H1 (cell line): ENCODE measurements at regions not wholly inside any gene's neighbourhood (a gene's known extent, or its start where the extent isn't known, plus 50 kb on each side); places are given as distances from the start of the nearest gene placed in this dataset.

ENCODE experiments used
- CBX8 ChIP-seq: fragments of 300-800, 300-1000 bp; sonication (generic); IDR thresholded peaks from 2 replicates; pipeline ENCODE4 v1.7.1; 2016; ENCODE audit warnings: low read depth, low read length, borderline replicate concordance
- CTCF ChIP-seq, 3 experiments: IDR thresholded peaks; 1 replicate in 2 of 3; 2 replicates in 1 of 3; pipeline versions ENCODE4 v1.5.1 to v1.6.1; 2011; ENCODE audit warnings: low read length in 3 of 3, mild to moderate bottlenecking in 3 of 3, inconsistent platforms in 2 of 3, low read depth in 1 of 3, moderate library complexity in 1 of 3; ENCODE audit not compliant: insufficient read depth in 1 of 3; ENCODE audit errors: control extremely low read depth in 1 of 3
- JUND ChIP-seq: IDR thresholded peaks from 2 replicates; pipeline ENCODE4 v1.6.1; 2011; ENCODE audit warnings: mild to moderate bottlenecking, improper control_type of control experiment, low read length
- KDM1A ChIP-seq: fragments of 200-600, 300-600 bp; sonication (generic); IDR thresholded peaks from 2 replicates; pipeline ENCODE4 v1.7.1; 2016; ENCODE audit warnings: mild to moderate bottlenecking, low read length, borderline replicate concordance
- KDM5A ChIP-seq: fragments of 200-600 bp; IDR thresholded peaks from 2 replicates; pipeline ENCODE4 v1.7.1; 2012; ENCODE audit warnings: mild to moderate bottlenecking, low read length, inconsistent platforms, mixed read lengths
- MAFK ChIP-seq: IDR thresholded peaks from 2 replicates; pipeline ENCODE4 v1.6.1; 2012; ENCODE audit warnings: low read depth, mild to moderate bottlenecking, improper control_type of control experiment, low read length
- POLR2AphosphoS5 ChIP-seq: IDR thresholded peaks from 2 replicates; pipeline ENCODE4 v1.6.1; 2011; ENCODE audit warnings: low read depth, low read length
- RAD21 ChIP-seq, 2 experiments: IDR thresholded peaks in 1 of 2; conservative IDR thresholded peaks in 1 of 2; 2 replicates each; pipeline ENCODE4 v1.6.1; 2011; ENCODE audit warnings: low read depth in 2 of 2, low read length in 2 of 2, improper control_type of control experiment in 1 of 2, inconsistent platforms in 1 of 2, mild to moderate bottlenecking in 1 of 2, moderate library complexity in 1 of 2
- RFX5 ChIP-seq: IDR thresholded peaks from 2 replicates; pipeline ENCODE4 v1.6.1; 2011; ENCODE audit warnings: low read depth, low read length, improper control_type of control experiment, borderline replicate concordance

GRCh38 chr18:10124967-10125366 lies 211.2 kb downstream of the VAPA start:
- no peak for TF ChIP-seq CTCF (IDR thresholded peaks at IDR 0.05; ENCODE audit: control extremely low read depth in 1 of 3, insufficient read depth in 1 of 3, low read depth in 1 of 3, low read length in 3 of 3)
- TF ChIP-seq POLR2AphosphoS5, result no peak
- no peak for TF ChIP-seq KDM5A
- no peak for TF ChIP-seq RFX5
- TF ChIP-seq RAD21 (IDR thresholded peaks at IDR 0.05 in 1 of 2, conservative IDR thresholded peaks at IDR 0.05 in 1 of 2; ENCODE audit: low read depth in 2 of 2, low read length in 2 of 2), result no peak
- TF ChIP-seq CBX8, result no peak
- TF ChIP-seq JUND, result no peak
- no peak for TF ChIP-seq MAFK
- no peak for TF ChIP-seq KDM1A
